ENCODE measurements at regions not wholly inside any gene's neighbourhood (a gene's known extent, or its start where the extent isn't known, plus 50 kb on each side); places are given as distances from the start of the nearest gene placed in this dataset.
A peak's percentile ranks its signal among the peaks of the same experiment; 100 is the strongest.

DNA sequence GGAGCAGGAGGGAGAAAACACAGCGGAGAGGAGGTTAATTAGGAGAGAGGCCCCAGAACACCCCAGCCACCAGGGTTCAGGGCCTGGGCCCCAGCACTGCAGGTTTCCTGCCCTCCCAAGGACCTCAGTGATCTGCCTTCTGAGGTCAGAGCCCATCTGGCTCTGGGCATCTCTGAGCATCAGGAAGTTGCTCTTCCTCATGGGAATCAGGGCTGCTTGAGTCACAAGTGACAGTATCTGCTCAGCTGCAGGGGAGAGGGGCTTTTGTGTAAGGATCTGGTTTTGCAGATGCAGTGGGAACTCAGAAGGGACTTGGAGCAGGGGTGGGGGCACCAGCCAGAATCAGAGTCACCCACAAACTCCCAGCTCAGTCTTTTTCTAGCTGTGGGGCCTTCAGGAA lies 472.1 kb downstream of the PTPRU start:
- intact Hi-C loops (cut with DNase I; ENCODE audit: low total_unique reads): no loop called here
- Histone ChIP-seq H3K4me1 (peaks cover 0 to 30% (median 18%) of the 10 kb centered on the region in 6 donors), H3K4me3 (no peak overlapping the region), H3K36me3 (no peaks in the 10 kb centered on the region), H3K27ac (no peak overlapping the region), H3K9me3 (no peaks in the 10 kb centered on the region), H3K27me3 (replicated peaks in 1 of 7) (peaks cover 0 to 59% (median 11%) of the 10 kb centered on the region in 7 donors)
- no peak for DNase-seq
- WGBS, 5 donors: 64 to 88% (median 83%) methylated on average over 1 of the region's 1 CpG
- peak in 2 of 3 donors; percentile 53 to 59 for TF ChIP-seq POLR2AphosphoS5 (IDR thresholded peaks at IDR 0.05)
- no peak for TF ChIP-seq CTCF (IDR thresholded peaks at IDR 0.05 in 8 of 11, conservative IDR thresholded peaks at IDR 0.05 in 3 of 11)

DNA sequence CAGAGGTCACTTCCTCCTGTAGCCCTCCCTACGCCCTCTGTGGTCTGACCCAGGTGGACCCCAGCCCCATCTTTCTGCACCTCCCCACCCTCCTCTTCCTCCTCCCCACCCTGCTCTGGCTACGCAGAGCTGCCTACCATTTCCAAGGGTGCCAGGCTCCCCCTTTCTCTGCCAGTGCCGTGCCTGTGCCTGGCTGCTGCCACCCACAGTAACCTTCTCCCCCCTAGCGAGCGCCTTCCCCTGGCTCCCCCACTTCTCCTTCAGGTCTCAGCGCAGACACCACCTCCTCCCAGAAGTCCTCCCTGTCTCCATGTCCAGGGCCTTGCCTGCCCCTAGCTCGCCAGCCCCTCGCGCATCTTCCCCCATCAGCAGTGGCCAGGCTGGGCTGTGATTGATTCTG lies 471.5 kb downstream of the PTPRU start:
- Histone ChIP-seq H3K4me1 (peaks cover 0 to 30% (median 18%) of the 10 kb centered on the region in 6 donors), H3K36me3 (no peaks in the 10 kb centered on the region), H3K27ac (no peak overlapping the region), H3K4me3 (no peak overlapping the region), H3K27me3 (replicated peaks in 1 of 7) (peaks cover 0 to 53% (median 11%) of the 10 kb centered on the region in 7 donors), H3K9me3 (no peaks in the 10 kb centered on the region)
- intact Hi-C loops (cut with DNase I; ENCODE audit: low total_unique reads): no loop called here
- 88 to 93% (median 90%) methylated on average over 9 of the region's 9 CpGs for WGBS, 5 donors
- TF ChIP-seq CTCF (IDR thresholded peaks at IDR 0.05 in 8 of 11, conservative IDR thresholded peaks at IDR 0.05 in 3 of 11) (no peak), POLR2A (IDR thresholded peaks at IDR 0.05) (no peak), POLR2AphosphoS5 (IDR thresholded peaks at IDR 0.05) (no peak)
- no peak for DNase-seq

GRCh38 chr1:29706936-29707335 lies 470.6 kb downstream of the PTPRU start:
- intact Hi-C loops (cut with DNase I; ENCODE audit: low total_unique reads): no loop called here
- WGBS, 5 donors: 3 to 10% (median 8%) methylated on average over 21 to 28 of the region's 28 CpGs
- H3K36me3 ChIP-seq: no peaks in the 10 kb centered on the region
- no peak overlapping the region for H3K27ac ChIP-seq
- no peak for DNase-seq
- TF ChIP-seq POLR2A (IDR thresholded peaks at IDR 0.05) (no peak), CTCF (IDR thresholded peaks at IDR 0.05 in 8 of 11, conservative IDR thresholded peaks at IDR 0.05 in 3 of 11) (peak in 4 of 11 experiments; percentile 10 to 34 (median 22))
- peaks cover 0 to 24% (median 14%) of the 10 kb centered on the region in 6 donors for H3K4me1 ChIP-seq
- no peaks in the 10 kb centered on the region for H3K9me3 ChIP-seq
- H3K4me3 ChIP-seq: no peak overlapping the region
- H3K27me3 ChIP-seq (replicated peaks in 1 of 7): peaks cover 0 to 46% (median 11%) of the 10 kb centered on the region in 7 donors

DNA sequence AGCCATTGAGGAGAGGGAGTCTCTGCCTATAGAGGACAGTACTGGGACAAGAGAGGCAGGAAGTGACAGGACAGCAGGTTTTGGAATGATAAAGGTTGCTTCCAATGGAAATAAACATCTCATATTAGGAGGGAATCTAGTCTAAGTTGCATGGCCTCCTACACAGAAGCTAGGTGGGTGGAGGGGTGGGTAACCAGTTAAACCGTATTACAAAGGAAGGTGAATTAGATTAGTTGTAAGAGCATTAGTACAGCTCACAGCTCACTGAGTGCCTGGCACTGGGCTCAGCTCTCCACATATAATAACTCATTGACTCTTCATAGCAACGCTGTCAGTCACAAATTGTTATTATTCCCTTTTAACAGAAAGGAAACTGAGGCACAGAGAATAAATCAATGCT lies 468.1 kb downstream of the PTPRU start:
- Histone ChIP-seq H3K4me1 (peaks cover 0 to 18% (median 10%) of the 10 kb centered on the region in 6 donors), H3K36me3 (no peaks in the 10 kb centered on the region), H3K27me3 (replicated peaks in 1 of 7) (peaks cover 0 to 42% (median 11%) of the 10 kb centered on the region in 7 donors), H3K4me3 (no peak overlapping the region), H3K27ac (no peak overlapping the region), H3K9me3 (no peaks in the 10 kb centered on the region)
- TF ChIP-seq CTCF (IDR thresholded peaks at IDR 0.05 in 8 of 11, conservative IDR thresholded peaks at IDR 0.05 in 3 of 11): no peak
- no peak for TF ChIP-seq POLR2AphosphoS5 (IDR thresholded peaks at IDR 0.05)
- no peak for TF ChIP-seq POLR2A (IDR thresholded peaks at IDR 0.05)
- WGBS, 5 donors: 61 to 71% (median 68%) methylated on average over 2 of the region's 2 CpGs
- intact Hi-C loops (cut with DNase I; ENCODE audit: low total_unique reads): no loop called here
- DNase-seq: no peak

All from spleen (tissue), 11 donors.